ACHN (cell line): ENCODE measurements at regions not wholly inside any gene's neighbourhood (a gene's known extent, or its start where the extent isn't known, plus 50 kb on each side); places are given as distances from the start of the nearest gene placed in this dataset.

ENCODE experiments used
- DNase-seq: peaks from one replicate; pipeline ENCODE4 v3.0.0-alpha.2; 2015
- in situ Hi-C: cut with HindIII; loops from 2 replicates; pipeline ENCODE4 v1.10.0; 2017; ENCODE audit warnings: low sequenced_read_pairs, low pct_ligation_motif_present, low pct_unique_long_range_greater_than_20kb

GRCh38 chr2:88831792-88832248, 140.3 kb downstream of the RPIA start:
- DNase-seq, result peak; percentile 55
- in situ Hi-C loops, result no loop called here

DNA sequence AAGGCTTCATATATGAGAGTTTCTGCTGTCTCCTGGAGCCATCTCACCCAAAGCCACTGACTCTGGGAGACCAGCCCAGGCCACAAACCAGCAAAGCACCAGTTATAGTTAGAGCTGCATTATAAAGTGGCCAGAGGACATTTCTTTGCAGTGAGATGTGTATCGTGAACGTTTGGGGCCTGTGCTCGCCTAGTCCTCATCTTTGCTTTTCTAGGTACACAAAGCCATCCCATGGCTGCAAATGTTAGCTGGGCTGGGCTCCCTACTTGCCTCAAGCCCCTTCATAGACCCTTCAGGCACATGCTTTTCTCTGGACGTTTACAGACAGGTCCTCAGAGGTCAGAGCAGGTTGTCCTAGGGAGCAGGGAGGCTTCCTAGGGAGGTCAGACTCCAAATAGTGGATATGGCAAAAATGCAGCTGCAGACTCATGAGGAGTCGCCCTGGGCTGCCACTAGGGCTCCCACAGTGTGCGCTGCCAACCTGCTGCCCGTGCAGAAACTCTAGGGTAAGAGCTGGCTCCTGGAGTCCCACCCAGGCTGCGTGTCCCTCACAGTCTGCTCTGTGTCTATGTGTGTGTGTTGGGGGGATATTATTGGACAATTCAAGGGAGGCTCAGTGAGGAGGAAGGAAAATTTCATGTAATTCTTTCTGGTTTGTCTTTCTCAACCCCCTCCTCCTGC, 141.0 kb downstream of the RPIA start:
- in situ Hi-C loops, result no loop called here
- DNase-seq, result no peak

DNA sequence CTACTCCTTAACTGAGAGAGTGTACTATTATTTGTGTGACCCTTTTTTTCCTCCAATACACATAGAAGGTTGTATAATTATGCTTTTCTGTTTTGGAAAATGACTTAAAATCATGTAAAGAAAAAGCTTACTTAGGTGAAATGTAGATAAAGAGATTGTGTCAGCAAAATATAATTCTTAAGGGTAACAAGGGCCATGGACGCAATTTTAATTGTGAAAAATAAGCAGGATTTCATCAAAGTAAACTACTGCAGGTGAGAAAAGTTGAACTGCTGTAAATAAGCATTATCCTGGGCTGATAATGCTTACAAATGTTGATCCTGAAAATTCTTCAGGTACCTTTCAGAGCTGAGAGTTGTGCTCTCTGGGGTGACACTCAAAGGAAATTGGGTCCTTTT, 141.5 kb downstream of the RPIA start:
- no peak for DNase-seq
- in situ Hi-C loops, result no loop called here

- no peak for DNase-seq
- in situ Hi-C loops, result no loop called here
These were observed 142.9 kb downstream of the RPIA start for GRCh38 chr2:88834376-88834775.

DNA sequence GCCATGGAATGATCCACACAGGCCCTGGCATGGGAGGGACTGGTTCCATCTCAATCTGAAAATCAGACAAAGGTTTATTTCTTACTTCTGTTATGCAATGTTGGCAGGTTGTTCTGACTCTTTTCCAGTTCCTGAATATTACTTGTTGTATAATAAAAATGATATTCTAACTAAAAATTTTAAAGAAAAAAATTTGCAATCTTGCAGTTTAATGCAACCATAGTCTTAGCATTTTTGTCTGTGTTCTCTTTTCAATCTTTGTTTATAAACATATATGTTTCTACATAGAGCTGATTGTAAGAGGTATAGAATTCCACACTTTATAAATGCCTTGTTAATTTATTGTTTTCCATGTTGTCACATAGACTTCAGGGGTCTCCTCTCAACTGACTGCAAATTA, 143.4 kb downstream of the RPIA start:
- DNase-seq, result no peak
- in situ Hi-C loops, result no loop called here

DNA sequence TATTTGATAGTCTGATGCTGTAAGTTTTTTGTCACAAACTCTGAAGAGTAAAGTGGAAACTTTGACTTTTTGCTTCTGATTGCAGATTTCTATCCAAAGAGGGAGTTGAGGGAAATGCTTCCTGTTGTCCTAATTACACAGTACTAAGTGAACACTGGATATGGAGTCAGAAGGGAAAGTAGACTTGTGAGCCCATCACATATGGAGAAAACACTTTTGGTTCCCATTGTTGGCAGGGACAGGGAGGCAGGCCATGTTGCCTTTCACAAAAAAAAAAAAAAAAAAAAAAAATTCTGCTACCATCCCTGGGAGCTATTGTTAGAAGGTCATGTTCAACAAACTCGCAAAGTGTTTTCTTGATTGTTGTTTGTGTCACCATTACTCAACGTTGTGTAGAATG, 144.3 kb downstream of the RPIA start:
- in situ Hi-C loops, result no loop called here
- no peak for DNase-seq

GRCh38 chr2:88836351-88836750, 144.9 kb downstream of the RPIA start:
- in situ Hi-C loops, result no loop called here
- no peak for DNase-seq

DNA sequence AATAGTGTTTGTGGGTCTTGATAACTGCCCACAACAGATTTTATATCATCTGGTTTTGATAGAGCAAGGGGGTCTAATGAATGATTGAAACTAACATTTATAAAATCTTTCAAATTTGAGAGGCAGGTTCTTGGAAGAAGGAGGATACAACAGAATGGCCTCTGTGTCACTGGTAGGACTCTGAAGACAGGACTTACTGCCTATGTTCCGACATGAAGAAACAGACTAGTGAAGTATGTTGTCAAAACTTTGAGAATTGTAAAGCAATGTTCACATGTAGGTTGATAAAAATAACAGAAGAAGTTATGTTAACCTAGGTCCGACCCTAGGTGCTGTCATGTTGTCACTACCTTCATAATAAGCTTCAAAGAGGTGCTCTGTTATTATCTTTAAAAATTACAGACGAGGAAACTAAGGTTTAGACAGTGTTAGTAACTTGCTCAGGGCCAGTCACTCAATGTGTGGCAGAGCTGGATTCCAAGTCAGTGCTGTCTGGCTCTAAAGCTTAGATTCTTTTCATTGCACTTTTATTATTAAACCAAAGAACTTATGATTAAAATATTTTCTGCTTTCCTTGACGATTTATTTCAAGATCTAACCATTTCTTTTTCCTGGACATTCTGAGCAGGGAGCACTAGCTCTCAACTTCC, 146.2 kb downstream of the RPIA start:
- DNase-seq, result no peak
- in situ Hi-C loops, result no loop called here

DNA sequence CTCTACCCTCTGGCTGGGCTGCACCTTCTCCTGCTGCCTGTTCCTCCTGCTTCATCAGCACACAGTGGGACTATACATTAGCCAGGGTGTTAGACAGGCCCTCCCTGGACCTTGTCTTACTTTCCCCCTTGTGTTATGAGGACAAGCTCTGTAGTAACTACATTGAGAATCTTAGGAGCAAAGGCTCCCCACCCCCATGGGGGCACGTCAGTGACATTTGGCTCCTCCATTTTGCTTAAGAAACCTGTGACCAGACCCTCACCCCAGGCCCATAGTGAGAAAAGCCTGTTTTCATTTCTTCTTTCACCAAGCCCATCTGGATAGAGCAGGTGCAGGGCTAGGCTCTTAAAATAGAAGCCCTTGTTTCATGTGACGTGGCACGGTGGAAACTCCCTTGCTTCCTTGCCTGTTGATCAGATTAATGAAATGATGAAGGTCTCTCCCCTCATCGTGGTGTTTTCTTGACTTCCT, 146.7 kb downstream of the RPIA start:
- no peak for DNase-seq
- in situ Hi-C loops, result no loop called here

DNA sequence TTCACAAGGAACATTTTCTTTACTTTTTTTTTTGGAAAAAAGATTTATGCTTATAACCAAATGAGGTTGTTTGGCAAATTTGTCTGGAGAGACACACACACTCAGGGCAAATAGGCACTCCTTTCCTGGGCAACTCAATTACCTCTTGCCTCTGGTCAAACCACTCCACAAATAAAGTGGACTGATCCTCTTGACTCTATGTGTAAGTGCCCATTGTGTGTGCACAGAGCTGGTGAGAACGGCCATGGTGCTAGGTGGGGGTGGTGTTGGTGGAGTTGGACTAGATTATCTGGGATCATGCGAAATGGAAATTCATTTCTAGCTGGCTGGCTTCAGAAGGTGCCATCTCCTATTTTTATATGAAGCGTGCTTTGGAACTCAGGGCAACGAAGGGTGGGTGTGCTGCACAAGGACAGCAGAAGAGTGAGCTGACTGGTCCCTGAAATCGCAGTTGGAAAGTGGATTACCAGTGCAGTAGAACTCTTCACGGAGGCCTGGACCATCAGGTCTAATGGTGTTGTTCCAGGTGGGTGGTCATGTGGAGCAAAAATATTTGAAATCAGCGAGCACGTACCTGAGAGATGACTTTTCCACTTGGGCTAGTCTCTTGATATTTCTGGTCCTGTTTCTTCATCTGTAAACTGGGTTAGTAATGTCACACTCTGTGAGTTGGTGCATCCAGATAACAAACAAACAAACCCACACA, 149.9 kb downstream of the RPIA start:
- in situ Hi-C loops, result no loop called here

GRCh38 chr2:88842656-88843460, 151.4 kb downstream of the RPIA start:
- in situ Hi-C loops, result no loop called here

More for the DNA sequence above, 149.9 kb downstream of the RPIA start:
- no peak for DNase-seq

DNA sequence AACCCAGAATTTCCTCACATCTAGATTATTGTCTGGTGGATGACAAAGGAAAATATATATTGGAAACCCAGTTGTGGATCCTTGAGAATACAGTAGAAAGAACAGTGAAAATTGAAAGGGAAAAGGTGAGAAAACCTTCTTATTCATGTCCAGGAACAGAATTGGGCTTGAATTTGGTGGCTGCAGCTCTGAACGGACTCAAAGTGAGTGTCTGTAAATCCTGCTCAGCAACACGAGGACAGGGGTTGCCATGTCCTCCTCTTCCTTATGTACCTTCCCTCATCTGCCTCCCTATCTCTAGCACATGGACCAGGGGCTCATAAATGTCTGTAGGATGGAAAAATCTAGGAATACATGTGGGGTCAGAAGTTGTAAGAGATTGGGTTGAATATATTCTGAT, 152.2 kb downstream of the RPIA start:
- in situ Hi-C loops, result no loop called here

More at GRCh38 chr2:88842656-88843460, 151.4 kb downstream of the RPIA start:
- DNase-seq, result no peak

GRCh38 chr2:88844960-88845359, 153.5 kb downstream of the RPIA start:
- in situ Hi-C loops, result no loop called here
- no peak for DNase-seq

More for the DNA sequence above, 152.2 kb downstream of the RPIA start:
- no peak for DNase-seq

DNA sequence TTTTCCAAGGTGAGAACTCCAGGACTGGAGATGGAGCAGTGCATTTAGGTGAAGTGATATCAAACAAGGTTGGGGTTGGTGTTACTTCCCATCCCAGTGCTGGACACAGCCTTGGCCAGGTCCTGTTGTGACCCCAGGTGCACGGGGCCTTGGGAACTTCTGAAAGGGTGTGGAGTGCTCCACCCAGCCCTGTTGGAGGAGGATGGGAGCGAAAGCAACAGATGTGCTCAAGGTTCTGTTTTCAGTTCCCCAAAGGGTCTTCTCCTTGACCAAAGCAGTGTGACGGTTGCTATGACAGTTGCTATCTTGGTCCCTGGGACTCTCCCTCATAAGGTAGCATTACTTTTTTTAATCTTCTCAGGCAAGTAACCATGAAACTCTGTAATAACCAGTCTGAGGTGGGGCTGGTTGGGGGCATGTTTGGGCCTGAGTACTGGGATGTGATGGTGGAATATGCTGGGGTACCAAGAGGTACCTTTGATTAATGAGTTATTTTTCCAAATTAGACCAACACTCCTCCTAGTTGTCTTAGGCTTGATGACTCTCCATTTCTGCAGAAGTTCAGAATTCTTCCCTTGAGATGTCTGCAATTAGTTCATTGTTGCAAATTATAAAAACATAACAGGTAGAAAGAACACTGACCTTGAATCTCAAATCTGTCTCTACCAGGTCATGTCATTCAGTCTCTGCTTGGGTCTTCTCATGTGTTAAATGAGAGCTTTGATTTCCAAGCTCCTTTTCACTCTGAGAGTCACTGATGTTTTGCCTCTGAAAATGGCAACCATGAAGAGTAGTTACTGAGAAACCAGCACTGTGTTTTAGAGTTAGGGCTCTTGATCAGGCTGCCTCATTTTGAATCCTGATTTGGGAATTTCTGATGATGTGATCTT, 154.5 kb downstream of the RPIA start:
- in situ Hi-C loops, result no loop called here

DNA sequence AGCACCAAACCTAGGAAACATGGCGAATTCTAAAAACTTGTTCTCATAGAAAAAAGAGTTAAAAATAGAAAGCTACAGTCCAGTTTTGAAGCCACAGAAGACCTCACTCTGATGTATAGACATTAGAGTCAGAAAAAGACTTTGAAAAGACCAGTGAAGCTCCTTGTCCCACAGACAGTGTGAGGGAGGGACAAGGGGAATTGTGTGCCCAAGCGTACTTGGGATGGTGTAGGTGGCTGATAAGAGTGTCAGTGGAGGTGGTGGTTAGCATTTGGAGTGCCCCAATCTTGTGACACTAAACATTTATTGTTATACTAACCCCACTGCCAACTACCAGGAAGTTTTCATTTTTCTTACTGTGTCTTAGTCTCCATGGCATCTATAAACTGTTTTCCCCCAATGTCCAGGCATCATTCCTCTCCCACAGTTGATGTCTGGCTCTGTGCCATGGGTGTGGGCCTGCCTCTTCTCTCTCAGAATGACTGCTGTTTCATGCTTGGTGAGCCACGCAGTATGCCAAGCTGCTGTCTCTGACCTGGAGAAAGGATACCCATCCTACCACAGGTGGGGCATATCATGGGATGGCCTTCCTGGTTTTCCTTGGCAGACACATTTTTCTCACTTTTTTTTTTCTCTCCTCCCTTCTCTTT, 161.4 kb downstream of the RPIA start:
- in situ Hi-C loops, result no loop called here
- peak; percentile 78 for DNase-seq

More for the DNA sequence above, 154.5 kb downstream of the RPIA start:
- DNase-seq, result no peak

DNA sequence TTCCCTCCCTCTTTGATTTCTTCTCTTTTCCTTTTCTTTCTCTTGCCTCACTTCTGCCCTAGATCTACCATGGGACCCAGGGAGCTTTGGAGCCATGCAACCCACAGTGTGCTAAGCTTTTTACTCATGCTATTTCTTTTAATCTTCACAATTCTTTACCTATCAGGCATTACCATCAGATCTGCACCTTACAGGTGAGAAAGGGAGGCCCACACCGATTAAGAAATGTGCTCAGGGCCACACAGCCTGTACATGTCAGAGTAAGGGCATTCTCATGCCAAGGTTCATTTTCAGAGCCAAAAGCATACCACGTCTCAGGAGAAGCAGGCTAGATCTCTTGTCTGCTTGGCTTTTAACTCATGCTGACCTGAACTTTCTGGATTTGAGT, 161.9 kb downstream of the RPIA start:
- in situ Hi-C loops, result no loop called here
- no peak for DNase-seq

DNA sequence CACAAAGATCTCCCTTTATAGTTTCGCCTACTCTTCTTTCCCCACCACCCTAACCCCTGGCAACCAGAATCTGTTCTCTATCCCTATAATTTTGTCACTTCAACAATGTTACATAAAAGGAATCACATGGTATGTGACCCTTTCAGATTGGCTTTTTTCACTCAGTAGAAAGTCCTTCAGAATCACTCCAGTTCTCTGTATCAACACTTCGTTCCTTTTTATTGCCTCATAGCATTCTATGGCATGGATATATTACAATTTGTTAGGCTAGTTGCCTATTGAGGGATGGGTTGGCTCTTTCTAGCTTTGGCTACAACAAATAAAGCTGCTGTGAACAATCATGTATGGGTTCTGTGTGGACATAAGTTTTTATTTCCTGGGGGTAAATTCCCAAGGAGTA, 163.1 kb downstream of the RPIA start:
- no peak for DNase-seq
- in situ Hi-C loops, result no loop called here
